Activated CD4-positive, CD25-positive, alpha-beta regulatory T cell (primary cell): ENCODE measurements at regions not wholly inside any gene's neighbourhood (a gene's known extent, or its start where the extent isn't known, plus 50 kb on each side); places are given as distances from the start of the nearest gene placed in this dataset.
"Not testable (repeated sequence)": the region's sequence is repeated elsewhere in the genome, so short reads cannot be mapped to it uniquely, and the experiment has no call there.

Experiments used
- DNase-seq, 4 experiments: peaks; one replicate each; lab custom pipeline; 2025; lab: John Stamatoyannopoulos, UW

- DNase-seq = no peak
These were observed 73.3 kb downstream of the OLFM4 start for GRCh38 chr13:53101883-53102282.

DNA sequence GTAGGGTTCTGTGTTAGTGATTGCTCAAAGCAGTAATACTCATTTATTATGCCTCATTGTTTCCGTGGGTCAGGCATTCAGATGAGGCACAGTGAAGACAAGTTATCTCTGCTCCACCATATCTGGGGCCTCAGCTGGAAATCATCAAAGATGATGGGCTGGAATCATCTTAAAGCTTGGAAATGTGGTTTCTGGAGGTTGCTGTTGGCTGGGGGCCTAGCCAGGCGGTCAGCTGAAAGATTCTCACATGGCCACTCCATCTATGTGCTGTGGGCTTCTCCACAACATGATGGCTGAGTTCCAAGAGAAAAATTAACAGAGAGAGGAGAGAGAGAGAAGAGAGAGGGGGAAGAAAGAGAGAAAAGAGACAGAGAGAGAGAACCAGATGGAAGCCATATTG is 75.5 kb downstream of the OLFM4 start:
- no peak for DNase-seq

- DNase-seq = no peak
These were observed 76.9 kb downstream of the OLFM4 start for GRCh38 chr13:53105477-53105876.

- DNase-seq = no peak
These were observed 77.3 kb downstream of the OLFM4 start for GRCh38 chr13:53105890-53106289.

DNA sequence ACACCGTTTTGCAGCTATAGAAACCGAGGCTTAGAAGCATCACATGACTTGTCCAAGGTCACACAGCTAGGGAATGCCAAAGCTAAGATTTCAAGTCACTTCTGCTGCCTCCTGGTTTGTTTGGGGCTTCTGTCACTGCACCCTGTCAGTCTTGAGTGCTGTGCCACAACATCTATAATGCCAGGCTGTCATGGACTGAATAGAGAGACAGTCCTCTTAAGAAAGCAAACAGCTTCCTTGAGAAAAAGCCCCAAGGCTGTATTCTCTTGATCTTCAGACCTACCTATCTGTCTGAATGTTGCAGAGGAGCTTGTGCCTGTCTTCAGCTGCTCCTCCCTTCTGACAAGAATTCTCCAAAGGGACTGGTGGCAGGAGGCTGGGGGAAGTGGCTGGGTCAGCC is 81.6 kb downstream of the OLFM4 start:
- DNase-seq = no peak

DNA sequence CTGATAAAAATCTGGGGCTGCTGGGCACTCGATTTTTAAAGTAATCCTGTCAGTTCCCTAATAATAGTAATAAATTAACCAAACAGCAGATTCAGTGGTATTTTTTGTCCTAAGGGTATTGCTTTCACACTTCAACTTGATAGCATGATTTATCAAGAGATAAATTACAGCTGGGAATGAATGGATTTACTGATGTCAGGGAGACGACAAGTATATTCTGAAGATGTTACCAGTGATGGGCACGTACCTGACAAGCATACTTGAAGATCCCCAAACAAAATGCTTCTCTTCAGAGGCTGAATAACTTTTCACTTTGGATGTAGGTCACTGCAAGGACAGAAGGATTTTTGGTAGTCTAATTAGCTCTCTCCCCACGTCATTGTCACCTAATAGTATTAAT is 82.0 kb downstream of the OLFM4 start:
- no peak for DNase-seq

- DNase-seq = no peak
These were observed 83.9 kb downstream of the OLFM4 start for GRCh38 chr13:53112522-53112921.

- DNase-seq = not testable (repeated sequence)
These were observed 88.4 kb downstream of the OLFM4 start for GRCh38 chr13:53117048-53117447.

DNA sequence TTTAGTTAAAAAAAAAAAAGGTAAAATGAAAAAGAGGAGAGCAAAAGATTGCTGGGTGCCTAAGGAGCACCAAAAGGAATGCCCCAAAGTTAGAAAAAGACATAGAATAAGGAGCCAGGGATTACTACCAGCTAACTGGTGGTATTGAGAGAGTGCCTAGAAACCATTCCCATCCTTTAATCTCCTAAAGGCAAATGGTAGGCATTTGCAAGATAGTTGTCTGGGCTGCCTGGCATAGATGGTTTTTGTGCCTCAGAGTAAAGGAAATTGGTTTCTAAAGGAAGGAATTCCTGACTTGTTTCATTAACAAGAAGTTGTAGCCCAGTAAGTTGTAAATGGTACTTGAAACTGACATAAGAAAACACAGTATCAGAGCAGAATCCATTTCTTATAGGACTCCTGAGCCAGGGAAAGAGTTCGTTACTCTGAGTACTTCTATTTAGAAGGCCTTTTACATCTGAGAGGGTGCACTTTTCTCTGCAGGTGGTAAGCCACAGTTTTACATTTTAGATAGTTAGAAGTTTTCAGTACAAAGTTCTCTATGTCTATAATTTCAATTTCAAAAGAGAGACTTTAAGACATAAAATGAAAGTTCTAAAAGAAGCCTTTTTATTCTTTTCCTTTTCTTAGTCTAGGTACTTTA is 92.6 kb downstream of the OLFM4 start:
- no peak for DNase-seq

- no peak for DNase-seq
These were observed 93.3 kb downstream of the OLFM4 start for GRCh38 chr13:53121919-53122318.

GRCh38 chr13:53123536-53123935 is 94.9 kb downstream of the OLFM4 start:
- DNase-seq = no peak

- no peak for DNase-seq
These were observed 96.0 kb downstream of the OLFM4 start for GRCh38 chr13:53124623-53125022.

GRCh38 chr13:53126841-53127245 is 98.2 kb downstream of the OLFM4 start:
- no peak for DNase-seq

GRCh38 chr13:53127373-53127772 is 98.8 kb downstream of the OLFM4 start:
- DNase-seq = no peak

DNA sequence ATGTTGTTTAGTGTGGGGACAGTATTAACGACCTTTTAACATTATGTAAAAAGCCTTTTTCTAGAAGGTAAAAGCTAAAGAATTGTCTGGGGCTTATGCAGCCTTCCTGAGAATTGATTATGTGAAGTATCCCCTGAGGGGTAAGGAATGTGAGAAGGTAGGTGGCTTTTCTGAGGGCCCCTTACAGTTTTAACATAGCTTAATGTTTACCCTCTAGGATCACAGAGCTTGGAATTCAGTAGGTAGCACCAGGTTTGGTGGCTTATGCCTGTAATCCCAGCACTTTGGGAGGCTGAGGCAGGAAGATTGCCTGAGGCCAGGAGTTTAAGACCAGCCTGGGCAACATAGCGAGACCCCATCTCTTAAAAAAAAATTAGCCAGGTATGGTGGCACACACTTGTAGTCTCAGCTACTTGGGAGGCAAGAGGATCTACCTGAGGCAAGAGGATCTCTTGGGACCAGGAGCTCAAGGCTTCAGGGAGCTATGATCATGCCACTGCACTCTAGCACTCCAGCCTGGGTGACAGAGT is 101.3 kb downstream of the OLFM4 start:
- DNase-seq = no peak

GRCh38 chr13:53131361-53131760 is 102.7 kb downstream of the OLFM4 start:
- DNase-seq = no peak

- DNase-seq = no peak
These were observed 106.7 kb downstream of the OLFM4 start for GRCh38 chr13:53135301-53135700.

DNA sequence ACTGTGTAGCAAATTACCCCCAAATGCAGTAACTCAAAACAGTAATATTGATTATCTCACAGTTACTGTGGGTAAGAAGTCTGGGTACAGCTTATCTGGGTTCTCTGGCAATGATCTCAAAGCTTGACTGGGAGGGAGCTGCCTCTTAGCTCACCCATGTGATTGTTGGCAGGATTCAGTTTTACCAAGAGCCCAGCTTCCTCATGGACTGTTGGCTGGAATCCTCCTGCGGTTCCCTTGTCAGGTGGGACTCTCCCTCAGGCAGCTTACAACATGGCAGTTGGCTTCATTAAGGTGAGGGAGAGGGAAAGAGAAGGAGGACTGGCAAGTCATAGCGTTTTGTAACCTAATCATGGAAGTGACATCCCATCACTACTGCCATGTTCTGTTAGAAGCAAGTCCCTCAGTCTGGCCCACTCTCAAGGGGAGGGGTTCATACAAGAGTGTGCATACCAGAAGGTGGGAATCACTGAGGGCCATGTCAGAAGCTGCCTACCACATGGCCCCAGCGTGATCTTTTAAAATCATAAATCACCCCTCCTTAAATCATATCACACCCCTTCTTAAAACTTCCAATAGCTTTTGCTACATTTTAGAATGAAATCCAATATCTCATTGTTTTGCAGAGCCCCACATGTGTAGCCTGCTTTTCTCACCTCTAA is 108.1 kb downstream of the OLFM4 start:
- DNase-seq = no peak

DNA sequence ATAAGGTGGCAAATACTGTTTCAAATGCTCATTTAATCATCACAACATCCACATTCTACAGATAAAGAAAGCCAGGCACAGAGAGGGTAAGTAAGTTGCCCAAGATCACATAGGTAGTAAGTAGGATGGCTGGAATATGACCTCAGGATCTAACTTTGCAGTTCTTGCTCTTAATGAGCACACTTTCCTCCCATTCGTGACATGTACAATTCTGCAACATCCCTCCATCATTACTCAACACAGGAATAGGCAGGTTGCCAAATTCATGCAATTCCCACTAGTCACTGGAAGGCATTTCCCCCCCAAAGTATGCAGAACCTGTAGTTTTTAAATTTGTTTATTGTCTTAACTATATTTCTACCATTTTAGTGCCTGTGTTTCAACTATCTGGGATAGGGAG is 109.2 kb downstream of the OLFM4 start:
- DNase-seq = no peak

DNA sequence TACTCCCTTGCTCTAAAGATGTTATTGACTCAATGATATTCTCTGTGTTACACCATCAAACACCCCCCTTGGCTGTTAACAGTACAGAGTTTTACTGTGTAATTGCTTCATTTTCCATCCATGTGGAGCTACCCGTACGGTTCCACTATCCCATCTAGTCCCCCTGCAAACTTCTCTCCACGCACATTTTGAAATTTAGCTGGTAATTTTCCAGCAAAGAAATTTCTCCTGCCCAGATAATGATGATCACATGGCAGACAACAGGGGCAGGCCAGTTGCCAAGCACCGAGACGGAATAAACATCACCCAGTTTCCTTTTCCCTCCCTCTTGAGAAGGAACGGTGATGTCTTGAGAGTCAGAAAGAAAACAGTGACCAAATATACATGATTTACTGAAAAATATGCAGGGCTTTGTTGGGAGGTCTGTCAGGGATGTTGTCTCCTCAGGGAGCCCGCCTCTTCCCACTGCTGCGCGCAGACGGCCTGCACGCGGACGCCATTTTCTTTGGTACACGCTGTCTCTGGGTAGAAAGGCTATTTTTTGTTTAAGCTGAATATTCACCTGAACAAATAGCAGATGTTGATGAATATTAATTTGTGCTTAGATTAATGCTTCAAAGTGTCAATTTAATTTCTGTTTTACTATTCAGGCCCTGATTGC is 109.9 kb downstream of the OLFM4 start:
- no peak for DNase-seq

- no peak for DNase-seq
These were observed 112.7 kb downstream of the OLFM4 start for GRCh38 chr13:53141336-53141735.

- DNase-seq = no peak
These were observed 113.7 kb downstream of the OLFM4 start for GRCh38 chr13:53142306-53142705.

DNA sequence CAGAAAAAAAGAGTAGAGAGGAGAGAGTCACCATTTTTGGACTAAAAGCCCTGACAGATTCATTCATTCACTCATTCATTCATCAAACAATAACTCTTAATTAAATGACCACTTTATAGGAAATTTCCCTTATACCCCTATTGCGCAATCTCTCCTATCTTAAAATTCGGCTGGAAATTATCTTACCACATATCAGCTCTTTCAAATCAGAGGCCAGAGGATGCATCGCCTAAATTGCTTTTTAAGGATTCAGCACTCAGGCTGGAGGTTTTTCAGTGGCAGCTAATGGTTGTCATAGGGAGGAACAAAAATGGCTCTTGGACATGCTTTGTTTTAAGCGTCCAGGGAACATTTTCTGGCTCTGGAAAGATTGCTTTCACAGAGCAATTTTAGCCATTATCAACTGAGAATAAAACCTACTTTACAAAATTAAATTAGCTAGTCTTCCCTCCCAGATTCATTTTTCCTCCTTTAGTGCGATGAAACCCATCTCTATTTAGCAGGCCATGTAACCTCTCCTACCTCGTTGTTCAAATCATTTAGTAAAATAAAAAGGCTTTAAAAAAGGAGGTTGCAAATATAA is 115.2 kb downstream of the OLFM4 start:
- no peak for DNase-seq
